A549 (cell line): ENCODE measurements at regions not wholly inside any gene's neighbourhood (a gene's known extent, or its start where the extent isn't known, plus 50 kb on each side); places are given as distances from the start of the nearest gene placed in this dataset.
A peak's percentile ranks its signal among the peaks of the same experiment; 100 is the strongest.

ENCODE experiments used
- ATAC-seq, 2 experiments: fragments of 200-7000 bp in 1 of 2; fragments of >200 bp in 1 of 2; cut with Nextera tagmentation in 1 of 2; cut with Tn5 transposase in 1 of 2; 3 replicates each; pipeline versions ENCODE4 v1.8.0 to v1.9.1; 2018 to 2020; ENCODE audit warnings: mild to moderate bottlenecking in 1 of 2, moderate library complexity in 1 of 2
- CTCF ChIA-PET: fragments of 300-600 bp; sonication (Branson Sonifier 250); formaldehyde crosslinking; extraction: SDS; loops from one replicate; lab custom pipeline; 2021; ENCODE audit warnings: antibody characterized with exemption, inconsistent platforms; lab: Yijun Ruan, JAX
- POLR2A ChIA-PET: fragments of 350-600 bp; formaldehyde crosslinking; extraction: SDS; loops from one replicate; lab custom pipeline; 2021; ENCODE audit warnings: antibody characterized with exemption, inconsistent platforms; lab: Yijun Ruan, JAX
- DNase-seq, 2 experiments: peaks; one replicate each; pipeline versions ENCODE4 v3.0.0 to v3.0.0-alpha.2; 2011 to 2016; ENCODE audit warnings: low read depth in 1 of 2, low spot score in 1 of 2
- FAIRE-seq: peaks from 2 replicates; lab custom pipeline; 2011; peaks lifted over from hg19 to GRCh38; lab: Jason Lieb, UNC
- H3K27ac ChIP-seq, 2 experiments: fragments of >200 bp; sonication (Bioruptor Twin); formaldehyde crosslinking; 3 replicates each; pipeline ENCODE4 v1.5.1; 2016 to 2017
- H3K4me1 ChIP-seq: fragments of >200 bp; sonication (Bioruptor Twin); formaldehyde crosslinking; 3 replicates; pipeline ENCODE4 v1.6.1; 2016
- H3K4me2 ChIP-seq: fragments of >200 bp; sonication (Bioruptor Twin); formaldehyde crosslinking; 3 replicates; pipeline ENCODE4 v1.6.1; 2016
- H3K4me3 ChIP-seq: fragments of >200 bp; sonication (Bioruptor Twin); formaldehyde crosslinking; 3 replicates; pipeline ENCODE4 v1.5.1; 2016
- H3K9me3 ChIP-seq: fragments of >200 bp; sonication (Bioruptor Twin); formaldehyde crosslinking; 3 replicates; pipeline ENCODE4 v1.6.1; 2016
- BHLHE40 ChIP-seq: IDR thresholded peaks from 2 replicates; pipeline ENCODE4 v1.6.1; 2012; ENCODE audit warnings: low read depth, low read length, inconsistent platforms
- CEBPB ChIP-seq, 2 experiments: fragments of >200 bp in 1 of 2; sonication (Bioruptor Twin) in 1 of 2; formaldehyde crosslinking in 1 of 2; IDR thresholded peaks; 2 replicates each; pipeline ENCODE4 v1.6.1; 2012 to 2016
- CHD2 ChIP-seq: fragments of 150-350 bp; IDR thresholded peaks from 2 replicates; pipeline ENCODE4 v1.6.1; 2014; ENCODE audit warnings: low read length; ENCODE audit not compliant: partially characterized antibody
- CHD4 ChIP-seq: fragments of 200-600 bp; sonication (generic); IDR thresholded peaks from 2 replicates; pipeline ENCODE4 v1.6.1; 2016; ENCODE audit warnings: antibody characterized with exemption, mild to moderate bottlenecking, borderline replicate concordance
- EHF ChIP-seq: fragments of 250-450 bp; sonication (Bioruptor Pico); IDR thresholded peaks from 2 replicates; pipeline ENCODE4 v1.5.0; 2020; ENCODE audit warnings: mild to moderate bottlenecking
- ESRRA ChIP-seq: fragments of 150-350 bp; IDR thresholded peaks from 2 replicates; pipeline ENCODE4 v1.6.1; 2014; ENCODE audit warnings: mild to moderate bottlenecking, low read length, borderline replicate concordance
- FOXS1 ChIP-seq: fragments of 250-450 bp; sonication (Bioruptor Pico); IDR thresholded peaks from 2 replicates; pipeline ENCODE4 v1.5.0; 2020; ENCODE audit warnings: mild to moderate bottlenecking, moderate library complexity
- GATA3 ChIP-seq: IDR thresholded peaks from 2 replicates; pipeline ENCODE4 v1.6.1; 2012; ENCODE audit warnings: borderline replicate concordance
- HDAC2 ChIP-seq: fragments of 200-600 bp; sonication (generic); IDR thresholded peaks from 2 replicates; pipeline ENCODE4 v1.6.1; 2016
- HES2 ChIP-seq: fragments of >200 bp; sonication (Bioruptor Twin); formaldehyde crosslinking; IDR thresholded peaks from 2 replicates; pipeline ENCODE4 v1.6.1; 2016
- JUN ChIP-seq, 2 experiments: fragments of >200 bp; sonication (Bioruptor Twin); formaldehyde crosslinking; IDR thresholded peaks; 2 replicates in 1 of 2; 3 replicates in 1 of 2; pipeline ENCODE4 v1.6.1; 2016 to 2017
- JUNB ChIP-seq: fragments of >200 bp; sonication (Bioruptor Twin); formaldehyde crosslinking; IDR thresholded peaks from 2 replicates; pipeline ENCODE4 v1.6.1; 2016
- MAFK ChIP-seq: fragments of 450-650 bp; IDR thresholded peaks from 2 replicates; pipeline ENCODE4 v1.6.1; 2014; ENCODE audit not compliant: partially characterized antibody
- MAX ChIP-seq: IDR thresholded peaks from 2 replicates; pipeline ENCODE4 v1.6.1; 2012
- MYC ChIP-seq: IDR thresholded peaks from 2 replicates; pipeline ENCODE4 v1.6.1; 2012; ENCODE audit warnings: mild to moderate bottlenecking, inconsistent platforms, low read length, improper control_type of control experiment, borderline replicate concordance
- NFE2L2 ChIP-seq: fragments of 150-350 bp; conservative IDR thresholded peaks from 2 replicates; pipeline ENCODE4 v1.6.1; 2014; ENCODE audit warnings: low read length
- NPAS2 ChIP-seq: fragments of 250-450 bp; sonication (Bioruptor Pico); IDR thresholded peaks from 2 replicates; pipeline ENCODE4 v1.8.0; 2022; ENCODE audit warnings: mild to moderate bottlenecking, moderate library complexity, borderline replicate concordance
- RAD21 ChIP-seq, 2 experiments: fragments of >200 bp in 1 of 2; sonication (Bioruptor Twin) in 1 of 2; formaldehyde crosslinking in 1 of 2; IDR thresholded peaks in 1 of 2; conservative IDR thresholded peaks in 1 of 2; 2 replicates in 1 of 2; 3 replicates in 1 of 2; pipeline ENCODE4 v1.6.1; 2012 to 2018; ENCODE audit warnings: inconsistent platforms in 1 of 2
- RCOR1 ChIP-seq: fragments of 150-350 bp; IDR thresholded peaks from 2 replicates; pipeline ENCODE4 v1.6.1; 2014; ENCODE audit warnings: antibody characterized with exemption, low read length, low read depth
- SMC3 ChIP-seq: fragments of >200 bp; sonication (Bioruptor Twin); formaldehyde crosslinking; IDR thresholded peaks from 3 replicates; pipeline ENCODE4 v1.6.1; 2018; ENCODE audit warnings: inconsistent platforms
- USF2 ChIP-seq: fragments of 450-650 bp; IDR thresholded peaks from 2 replicates; pipeline ENCODE4 v1.6.1; 2014; ENCODE audit warnings: antibody characterized with exemption
- ZC3H11A ChIP-seq: fragments of 450-650 bp; IDR thresholded peaks from 2 replicates; pipeline ENCODE4 v1.6.1; 2014; ENCODE audit warnings: antibody characterized with exemption, mild to moderate bottlenecking
- ZFP36 ChIP-seq: fragments of 450-650 bp; IDR thresholded peaks from 2 replicates; pipeline ENCODE4 v1.6.1; 2014; ENCODE audit warnings: borderline replicate concordance; ENCODE audit not compliant: partially characterized antibody
- ZNF302 ChIP-seq: fragments of 250-450 bp; sonication (Bioruptor Pico); IDR thresholded peaks from 2 replicates; pipeline ENCODE4 v1.9.0; 2021; ENCODE audit warnings: inconsistent platforms, mild to moderate bottlenecking, moderate library complexity
- ZSCAN20 ChIP-seq: fragments of 250-450 bp; sonication (Bioruptor Pico); IDR thresholded peaks from 2 replicates; pipeline ENCODE4 v1.8.0; 2022; ENCODE audit warnings: mild to moderate bottlenecking, moderate library complexity
- WGBS: methylation state at CpG from one replicate; pipeline ENCODE4 v1.1.6; 2017; ENCODE audit errors: missing lambda C conversion rate; 5-methylcytosine and 5-hydroxymethylcytosine counted together
- TF ChIP-seq, protein P1 (sequence below): fragments of 250-450 bp; sonication (Bioruptor Pico); IDR thresholded peaks from 2 replicates; pipeline ENCODE4 v1.5.0; 2021; ENCODE audit warnings: mild to moderate bottlenecking, moderate library complexity, borderline replicate concordance

DNA sequence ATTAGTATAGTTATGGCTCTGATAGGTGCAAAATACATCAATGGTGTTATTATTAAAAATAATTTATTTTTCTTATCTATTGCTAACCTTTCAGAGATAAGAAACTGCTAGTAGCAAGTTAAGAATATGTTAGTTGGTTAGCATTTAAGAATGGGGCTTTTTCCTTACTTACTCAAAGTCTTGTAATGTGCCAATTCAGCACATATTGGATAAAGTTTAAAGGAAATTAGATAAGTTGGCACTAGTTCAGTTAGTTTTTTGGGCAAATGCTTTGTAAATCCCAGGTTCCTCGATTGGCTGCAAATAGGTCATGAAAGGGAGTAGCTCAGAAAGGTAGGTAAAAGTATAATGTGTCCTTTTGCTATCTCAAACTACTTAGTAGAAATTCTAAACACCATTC lies 2806.7 kb downstream of the PCDH9 start:
- ATAC-seq: no peak
- FAIRE-seq: no peak
- no peaks in the 10 kb centered on the region for H3K4me1 ChIP-seq
- WGBS: 10% methylated on average over 1 of the region's 1 CpG
- H3K4me3 ChIP-seq: no peak overlapping the region
- H3K9me3 ChIP-seq: no peaks in the 10 kb centered on the region
- peak; percentile 68 for TF ChIP-seq MAFK
- TF ChIP-seq CHD4: no peak
- ChIA-PET POLR2A (no interaction called here), CTCF (no interaction called here)
- DNase-seq: no peak
- H3K27ac ChIP-seq: no peak overlapping the region
- H3K4me2 ChIP-seq: no peak overlapping the region

DNA sequence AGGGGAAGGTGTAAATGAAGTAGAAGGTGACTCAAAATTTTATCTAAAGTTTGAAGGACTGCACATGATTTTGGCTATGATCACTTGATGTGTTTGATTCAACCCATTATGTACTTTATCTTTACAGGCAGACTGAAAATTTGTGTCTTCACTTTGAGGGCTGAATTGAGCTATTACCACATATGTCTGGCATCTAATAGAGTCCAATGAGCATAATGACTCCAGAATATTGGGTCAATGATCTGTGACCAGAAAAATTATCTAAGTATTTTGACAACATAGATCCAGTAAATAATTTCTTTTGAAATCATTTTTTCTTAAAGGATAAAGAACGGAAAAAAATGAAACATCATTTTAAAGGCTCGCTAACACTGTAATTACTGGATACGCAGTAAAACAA lies 2810.0 kb downstream of the PCDH9 start:
- Histone ChIP-seq H3K4me1 (no peaks in the 10 kb centered on the region), H3K27ac (no peak overlapping the region), H3K9me3 (no peaks in the 10 kb centered on the region), H3K4me2 (no peak overlapping the region), H3K4me3 (no peak overlapping the region)
- ChIA-PET CTCF (no interaction called here), POLR2A (no interaction called here)
- WGBS: 87% methylated on average over 3 of the region's 3 CpGs
- ATAC-seq (no peak), FAIRE-seq (no peak), DNase-seq (no peak)
- TF ChIP-seq ZSCAN20 (CRISPR knock-in tag): no peak
- no peak for TF ChIP-seq ZNF302 (CRISPR knock-in tag)
- TF ChIP-seq FOXS1 (CRISPR knock-in tag): no peak
- TF ChIP-seq ZC3H11A: no peak

GRCh38 chr13:64417581-64417980 lies 2812.6 kb downstream of the PCDH9 start:
- no peak for FAIRE-seq
- Histone ChIP-seq H3K4me1 (no peaks in the 10 kb centered on the region), H3K4me3 (no peak overlapping the region), H3K4me2 (no peak overlapping the region), H3K27ac (no peak overlapping the region), H3K9me3 (no peaks in the 10 kb centered on the region)
- no peak for DNase-seq
- WGBS: 96% methylated on average over 3 of the region's 3 CpGs
- TF ChIP-seq MYC: no peak
- TF ChIP-seq NFE2L2: 0 out of 2 replicates have a peak, but pooled peaks have one; percentile 26
- TF ChIP-seq MAFK: peak; percentile 83
- no peak for TF ChIP-seq JUNB
- CTCF ChIA-PET: no interaction called here
- ATAC-seq: no peak
- POLR2A ChIA-PET: no interaction called here

- POLR2A ChIA-PET: no interaction called here
- no peak for DNase-seq
- no peak for FAIRE-seq
- no peak overlapping the region for H3K4me3 ChIP-seq
- no peaks in the 10 kb centered on the region for H3K4me1 ChIP-seq
- H3K27ac ChIP-seq: no peak overlapping the region
- TF ChIP-seq HDAC2 (no peak), ZSCAN20 (CRISPR knock-in tag) (no peak), MYC (no peak), ZC3H11A (no peak), MAX (no peak), MAFK (no peak), JUN (IDR thresholded peaks at IDR 0.05) (no peak), ZFP36 (no peak), SMC3 (no peak), RCOR1 (no peak), EHF (CRISPR knock-in tag) (no peak), NPAS2 (CRISPR knock-in tag) (no peak)
- TF ChIP-seq, protein P1, sequence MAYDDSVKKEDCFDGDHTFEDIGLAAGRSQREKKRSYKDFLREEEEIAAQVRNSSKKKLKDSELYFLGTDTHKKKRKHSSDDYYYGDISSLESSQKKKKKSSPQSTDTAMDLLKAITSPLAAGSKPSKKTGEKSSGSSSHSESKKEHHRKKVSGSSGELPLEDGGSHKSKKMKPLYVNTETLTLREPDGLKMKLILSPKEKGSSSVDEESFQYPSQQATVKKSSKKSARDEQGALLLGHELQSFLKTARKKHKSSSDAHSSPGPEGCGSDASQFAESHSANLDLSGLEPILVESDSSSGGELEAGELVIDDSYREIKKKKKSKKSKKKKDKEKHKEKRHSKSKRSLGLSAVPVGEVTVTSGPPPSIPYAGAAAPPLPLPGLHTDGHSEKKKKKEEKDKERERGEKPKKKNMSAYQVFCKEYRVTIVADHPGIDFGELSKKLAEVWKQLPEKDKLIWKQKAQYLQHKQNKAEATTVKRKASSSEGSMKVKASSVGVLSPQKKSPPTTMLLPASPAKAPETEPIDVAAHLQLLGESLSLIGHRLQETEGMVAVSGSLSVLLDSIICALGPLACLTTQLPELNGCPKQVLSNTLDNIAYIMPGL: no peak
- TF ChIP-seq, all 56 proteins: peak for 0
- Histone ChIP-seq H3K4me2 (no peak overlapping the region), H3K9me3 (no peaks in the 10 kb centered on the region)
- CTCF ChIA-PET: no interaction called here
- no peak for ATAC-seq
These were observed 2815.8 kb downstream of the PCDH9 start for GRCh38 chr13:64414381-64414780.

- ATAC-seq (no peak), DNase-seq (no peak), FAIRE-seq (no peak)
- Histone ChIP-seq H3K9me3 (no peaks in the 10 kb centered on the region), H3K4me1 (no peaks in the 10 kb centered on the region), H3K4me2 (no peak overlapping the region), H3K4me3 (no peak overlapping the region), H3K27ac (no peak overlapping the region)
- ChIA-PET CTCF (no interaction called here), POLR2A (no interaction called here)
- TF ChIP-seq EHF (CRISPR knock-in tag) (no peak), BHLHE40 (no peak), RAD21 (conservative IDR thresholded peaks at IDR 0.05 in 1 of 2, IDR thresholded peaks at IDR 0.05 in 1 of 2) (no peak), HES2 (no peak), JUN (IDR thresholded peaks at IDR 0.05) (no peak), GATA3 (no peak), CEBPB (IDR thresholded peaks at IDR 0.05) (no peak), ESRRA (no peak), CHD2 (no peak), USF2 (no peak)
These were observed 2816.6 kb downstream of the PCDH9 start for GRCh38 chr13:64413529-64413928.
